ENCODE measurements at regions not wholly inside any gene's neighbourhood (a gene's known extent, or its start where the extent isn't known, plus 50 kb on each side); places are given as distances from the start of the nearest gene placed in this dataset.

DNA sequence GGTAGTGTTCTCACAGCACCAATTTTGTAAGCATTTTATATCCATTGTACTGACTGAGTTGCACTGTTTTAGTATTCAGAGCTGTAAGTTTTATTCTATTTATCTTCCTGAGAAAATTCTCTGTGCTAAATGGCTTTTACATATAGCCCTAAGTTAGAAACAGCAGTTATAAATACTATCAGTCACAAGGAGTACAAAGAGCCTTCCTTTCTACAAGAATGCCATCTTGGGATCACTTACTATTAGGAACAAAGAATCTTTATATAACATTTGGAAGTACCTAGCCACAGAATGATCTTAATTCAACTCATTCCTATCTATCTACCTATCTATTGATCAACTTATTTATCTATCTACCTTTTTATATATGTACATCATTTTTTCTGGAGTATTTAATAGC lies 423.9 kb upstream of the RGS18 start:
- no peaks in the 10 kb centered on the region for H3K36me3 ChIP-seq
- TF ChIP-seq POLR2AphosphoS5 (IDR thresholded peaks at IDR 0.05) (no peak), POLR2A (IDR thresholded peaks at IDR 0.05) (no peak), EP300 (IDR thresholded peaks at IDR 0.05) (no peak)
- TF ChIP-seq, protein P1, sequence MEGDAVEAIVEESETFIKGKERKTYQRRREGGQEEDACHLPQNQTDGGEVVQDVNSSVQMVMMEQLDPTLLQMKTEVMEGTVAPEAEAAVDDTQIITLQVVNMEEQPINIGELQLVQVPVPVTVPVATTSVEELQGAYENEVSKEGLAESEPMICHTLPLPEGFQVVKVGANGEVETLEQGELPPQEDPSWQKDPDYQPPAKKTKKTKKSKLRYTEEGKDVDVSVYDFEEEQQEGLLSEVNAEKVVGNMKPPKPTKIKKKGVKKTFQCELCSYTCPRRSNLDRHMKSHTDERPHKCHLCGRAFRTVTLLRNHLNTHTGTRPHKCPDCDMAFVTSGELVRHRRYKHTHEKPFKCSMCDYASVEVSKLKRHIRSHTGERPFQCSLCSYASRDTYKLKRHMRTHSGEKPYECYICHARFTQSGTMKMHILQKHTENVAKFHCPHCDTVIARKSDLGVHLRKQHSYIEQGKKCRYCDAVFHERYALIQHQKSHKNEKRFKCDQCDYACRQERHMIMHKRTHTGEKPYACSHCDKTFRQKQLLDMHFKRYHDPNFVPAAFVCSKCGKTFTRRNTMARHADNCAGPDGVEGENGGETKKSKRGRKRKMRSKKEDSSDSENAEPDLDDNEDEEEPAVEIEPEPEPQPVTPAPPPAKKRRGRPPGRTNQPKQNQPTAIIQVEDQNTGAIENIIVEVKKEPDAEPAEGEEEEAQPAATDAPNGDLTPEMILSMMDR (IDR thresholded peaks at IDR 0.05), result no peak
- H3K4me1 ChIP-seq, result no peaks in the 10 kb centered on the region
- H3K27ac ChIP-seq, result no peak overlapping the region
- no peaks in the 10 kb centered on the region for H3K27me3 ChIP-seq
- ATAC-seq (ENCODE audit: low FRiP score in 2 of 2) (no peak), DNase-seq (no peak)
- H3K4me3 ChIP-seq, result no peak overlapping the region
- peaks cover 0 to 6% (median 0%) of the 10 kb centered on the region in 4 donors for H3K9me3 ChIP-seq

DNA sequence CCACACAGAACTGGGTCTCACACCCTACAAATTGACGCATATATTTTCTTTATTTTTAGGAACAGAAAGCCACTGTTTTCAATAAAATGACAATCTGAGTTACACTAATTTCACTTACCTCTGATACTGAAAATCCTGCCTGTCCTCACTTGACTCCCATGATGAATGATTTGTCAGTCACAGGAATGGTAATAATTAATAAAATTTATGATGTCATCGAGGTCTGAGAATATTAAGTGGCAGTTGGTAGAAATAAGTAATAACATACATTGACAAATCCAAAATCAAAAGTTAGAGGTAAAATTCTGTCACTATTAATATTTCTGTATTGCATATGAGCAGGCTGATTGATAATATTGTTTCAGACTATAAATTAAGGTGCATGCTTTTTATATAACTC lies 418.7 kb upstream of the RGS18 start:
- Histone ChIP-seq H3K4me3 (no peak overlapping the region), H3K27ac (no peak overlapping the region), H3K9me3 (no peaks in the 10 kb centered on the region), H3K27me3 (no peaks in the 10 kb centered on the region), H3K36me3 (no peaks in the 10 kb centered on the region), H3K4me1 (no peaks in the 10 kb centered on the region)
- DNase-seq, result no peak
- TF ChIP-seq POLR2A (IDR thresholded peaks at IDR 0.05) (no peak), POLR2AphosphoS5 (IDR thresholded peaks at IDR 0.05) (no peak), EP300 (IDR thresholded peaks at IDR 0.05) (no peak)
- TF ChIP-seq, protein P1 (IDR thresholded peaks at IDR 0.05), result no peak
- WGBS, 2 donors, result 86 to 90% methylated on average over 2 of the region's 2 CpGs
- ATAC-seq (ENCODE audit: low FRiP score in 2 of 2), result no peak

DNA sequence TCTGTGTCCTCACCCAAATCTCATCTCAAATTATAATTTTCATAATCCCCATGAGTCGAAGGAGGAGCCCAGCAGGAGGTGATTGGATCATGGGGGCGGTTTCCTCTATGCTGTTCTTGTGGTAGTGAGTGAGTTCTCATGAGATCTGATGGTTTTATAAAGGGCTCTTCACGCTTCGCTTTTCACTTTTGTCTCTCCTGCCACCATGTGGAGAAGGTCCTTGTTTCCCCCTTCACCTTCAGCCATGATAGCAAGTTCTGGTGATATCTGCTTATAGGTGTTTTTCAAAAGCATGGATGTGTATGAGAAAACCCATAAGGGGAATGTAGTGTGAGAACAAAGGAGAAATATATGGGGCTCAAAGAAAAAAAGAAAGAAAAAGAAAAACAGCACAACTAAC lies 405.9 kb upstream of the RGS18 start:
- no peaks in the 10 kb centered on the region for H3K9me3 ChIP-seq
- ATAC-seq (ENCODE audit: low FRiP score in 2 of 2), result no peak
- 89 to 90% methylated on average over 4 of the region's 4 CpGs for WGBS, 2 donors
- DNase-seq, result no peak
- no peaks in the 10 kb centered on the region for H3K36me3 ChIP-seq
- H3K27ac ChIP-seq, result no peak overlapping the region
- TF ChIP-seq EP300 (IDR thresholded peaks at IDR 0.05), result no peak
- TF ChIP-seq POLR2A (IDR thresholded peaks at IDR 0.05), result no peak
- TF ChIP-seq POLR2AphosphoS5 (IDR thresholded peaks at IDR 0.05), result no peak
- TF ChIP-seq, protein P1 (IDR thresholded peaks at IDR 0.05), result no peak
- H3K27me3 ChIP-seq, result no peaks in the 10 kb centered on the region
- H3K4me1 ChIP-seq, result no peaks in the 10 kb centered on the region
- H3K4me3 ChIP-seq, result no peak overlapping the region

DNA sequence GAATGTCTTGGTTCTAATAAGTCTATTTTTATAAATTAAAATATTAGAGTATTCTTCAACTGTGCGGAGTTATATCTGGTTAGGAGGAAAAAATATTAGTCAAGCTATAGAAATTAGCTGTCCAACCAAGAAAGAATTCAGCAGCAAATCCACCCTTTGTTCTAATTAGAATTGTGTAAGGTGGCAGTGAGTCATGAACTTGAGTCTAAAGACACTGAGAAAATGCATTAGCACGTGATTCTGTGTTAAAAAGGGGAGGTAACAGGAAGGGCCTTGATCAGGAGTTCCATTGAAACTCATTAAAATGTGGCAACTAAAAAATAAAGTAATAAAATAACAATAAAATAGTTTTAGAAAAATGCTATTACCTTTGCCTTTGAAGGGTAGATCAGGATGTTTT lies 398.2 kb upstream of the RGS18 start:
- Histone ChIP-seq H3K4me1 (no peaks in the 10 kb centered on the region), H3K36me3 (no peaks in the 10 kb centered on the region), H3K27me3 (no peaks in the 10 kb centered on the region), H3K27ac (no peak overlapping the region), H3K4me3 (no peak overlapping the region), H3K9me3 (no peaks in the 10 kb centered on the region)
- ATAC-seq (ENCODE audit: low FRiP score in 2 of 2) (no peak), DNase-seq (no peak)
- no peak for TF ChIP-seq POLR2A (IDR thresholded peaks at IDR 0.05)
- TF ChIP-seq EP300 (IDR thresholded peaks at IDR 0.05), result no peak
- TF ChIP-seq, protein P1 (IDR thresholded peaks at IDR 0.05), result no peak
- no peak for TF ChIP-seq POLR2AphosphoS5 (IDR thresholded peaks at IDR 0.05)
- WGBS, 2 donors, result 65 to 76% methylated on average over 2 of the region's 2 CpGs

DNA sequence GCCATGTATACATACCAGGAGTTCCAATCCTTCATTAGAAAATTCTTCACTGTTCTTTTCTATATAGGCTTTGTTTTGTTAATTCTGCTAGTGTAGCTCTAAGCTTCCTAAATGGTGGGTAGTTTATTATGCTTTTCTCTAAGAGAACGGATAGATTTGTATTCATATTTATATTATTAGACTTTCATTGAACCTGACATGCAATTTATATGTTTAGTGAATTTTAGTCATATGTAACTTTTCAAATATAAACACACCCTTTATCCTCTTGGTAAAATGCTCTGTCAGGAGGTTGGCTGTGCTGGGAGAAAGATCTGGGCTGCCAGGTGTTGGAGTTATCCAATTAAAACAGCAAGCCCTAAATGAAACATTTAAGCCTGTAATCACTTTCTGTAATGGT lies 369.7 kb upstream of the RGS18 start:
- Histone ChIP-seq H3K4me1 (no peaks in the 10 kb centered on the region), H3K36me3 (no peaks in the 10 kb centered on the region), H3K27ac (no peak overlapping the region), H3K4me3 (no peak overlapping the region), H3K27me3 (no peaks in the 10 kb centered on the region), H3K9me3 (no peaks in the 10 kb centered on the region)
- no peak for ATAC-seq (ENCODE audit: low FRiP score in 2 of 2)
- 39 to 69% methylated on average over 1 of the region's 1 CpG for WGBS, 2 donors
- no peak for DNase-seq
- TF ChIP-seq, protein P1 (IDR thresholded peaks at IDR 0.05), result no peak
- TF ChIP-seq POLR2A (IDR thresholded peaks at IDR 0.05), result no peak
- TF ChIP-seq EP300 (IDR thresholded peaks at IDR 0.05), result no peak
- no peak for TF ChIP-seq POLR2AphosphoS5 (IDR thresholded peaks at IDR 0.05)

Data from upper lobe of left lung (tissue), 6 donors.